Lung microvascular endothelial cell (primary cell): ENCODE measurements at regions not wholly inside any gene's neighbourhood (a gene's known extent, or its start where the extent isn't known, plus 50 kb on each side); places are given as distances from the start of the nearest gene placed in this dataset.

Source experiments
- DNase-seq, 2 donors: peaks; one replicate each; pipeline versions ENCODE4 v3.0.0 to v3.0.0-alpha.2; 2010; ENCODE audit warnings: low read depth in 2 of 2

GRCh38 chr6:132244744-132245143, 156.5 kb downstream of the MOXD1 start:
- no peak for DNase-seq

- peak in 1 of 2 donors; percentile 77 for DNase-seq
Observed at GRCh38 chr6:132236744-132237143, 164.5 kb downstream of the MOXD1 start.

GRCh38 chr6:132236281-132236680, 165.0 kb downstream of the MOXD1 start:
- DNase-seq, result no peak

GRCh38 chr6:132235596-132236280, 165.5 kb downstream of the MOXD1 start:
- DNase-seq, result no peak

GRCh38 chr6:132234356-132234755, 166.9 kb downstream of the MOXD1 start:
- DNase-seq, result no peak

- DNase-seq, result no peak
Observed at GRCh38 chr6:132231121-132231884, 170.0 kb downstream of the MOXD1 start.

GRCh38 chr6:132228894-132229293, 172.4 kb downstream of the MOXD1 start:
- no peak for DNase-seq

- no peak for DNase-seq
Observed at GRCh38 chr6:132227904-132228303, 173.4 kb downstream of the MOXD1 start.

GRCh38 chr6:132224943-132225342, 176.3 kb downstream of the MOXD1 start:
- DNase-seq, result no peak

GRCh38 chr6:132220800-132221199, 180.5 kb downstream of the MOXD1 start:
- DNase-seq, result no peak

GRCh38 chr6:132219901-132220300, 181.4 kb downstream of the MOXD1 start:
- DNase-seq, result no peak

GRCh38 chr6:132218059-132218696, 183.1 kb downstream of the MOXD1 start:
- peak; percentile 59 to 70 for DNase-seq

- DNase-seq, result no peak
Observed at GRCh38 chr6:132215805-132216204, 185.5 kb downstream of the MOXD1 start.

GRCh38 chr6:132214716-132215115, 186.6 kb downstream of the MOXD1 start:
- DNase-seq, result no peak

- DNase-seq, result no peak
Observed at GRCh38 chr6:132213732-132214131, 187.5 kb downstream of the MOXD1 start.

GRCh38 chr6:132213191-132213590, 188.1 kb downstream of the MOXD1 start:
- DNase-seq, result no peak

- no peak for DNase-seq
Observed at GRCh38 chr6:132210886-132211563, 190.2 kb downstream of the MOXD1 start.

GRCh38 chr6:132209351-132209750, 191.9 kb downstream of the MOXD1 start:
- DNase-seq, result no peak

- no peak for DNase-seq
Observed at GRCh38 chr6:132207991-132208390, 193.3 kb downstream of the MOXD1 start.

GRCh38 chr6:132205946-132206345, 195.3 kb downstream of the MOXD1 start:
- no peak for DNase-seq

GRCh38 chr6:132204591-132204990, 196.7 kb downstream of the MOXD1 start:
- DNase-seq, result no peak

- DNase-seq, result peak in 1 of 2 donors; percentile 77
Observed at GRCh38 chr6:132202574-132202973, 198.7 kb downstream of the MOXD1 start.
